RPMI8226 (cell line): ENCODE measurements at regions not wholly inside any gene's neighbourhood (a gene's known extent, or its start where the extent isn't known, plus 50 kb on each side); places are given as distances from the start of the nearest gene placed in this dataset.

Experiments used
- DNase-seq: peaks from one replicate; pipeline ENCODE4 v3.0.0-alpha.2; 2015

DNA sequence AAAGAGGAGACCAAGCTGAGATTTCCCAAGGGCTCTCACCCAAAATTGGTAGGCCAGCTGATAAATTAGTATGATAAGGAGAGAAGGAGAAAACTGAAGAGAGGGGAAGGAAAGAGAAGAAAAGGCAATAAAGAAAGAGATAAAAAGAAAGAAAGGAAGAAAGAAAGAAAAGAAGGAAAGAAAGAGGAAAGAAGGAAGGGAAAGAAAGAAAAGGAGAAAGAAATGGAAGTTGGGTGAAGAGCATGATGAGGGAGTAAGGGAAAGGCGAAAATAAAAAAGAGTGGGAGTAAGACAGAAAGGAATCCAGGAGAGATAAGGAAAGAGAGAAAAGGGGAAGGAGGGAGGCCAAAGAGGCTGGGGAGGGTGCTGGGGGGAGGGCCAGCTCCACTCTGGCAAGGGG lies 95.4 kb downstream of the MRM1 start:
- DNase-seq = no peak

GRCh38 chr17:36697903-36698530 lies 96.6 kb downstream of the MRM1 start:
- no peak for DNase-seq

DNA sequence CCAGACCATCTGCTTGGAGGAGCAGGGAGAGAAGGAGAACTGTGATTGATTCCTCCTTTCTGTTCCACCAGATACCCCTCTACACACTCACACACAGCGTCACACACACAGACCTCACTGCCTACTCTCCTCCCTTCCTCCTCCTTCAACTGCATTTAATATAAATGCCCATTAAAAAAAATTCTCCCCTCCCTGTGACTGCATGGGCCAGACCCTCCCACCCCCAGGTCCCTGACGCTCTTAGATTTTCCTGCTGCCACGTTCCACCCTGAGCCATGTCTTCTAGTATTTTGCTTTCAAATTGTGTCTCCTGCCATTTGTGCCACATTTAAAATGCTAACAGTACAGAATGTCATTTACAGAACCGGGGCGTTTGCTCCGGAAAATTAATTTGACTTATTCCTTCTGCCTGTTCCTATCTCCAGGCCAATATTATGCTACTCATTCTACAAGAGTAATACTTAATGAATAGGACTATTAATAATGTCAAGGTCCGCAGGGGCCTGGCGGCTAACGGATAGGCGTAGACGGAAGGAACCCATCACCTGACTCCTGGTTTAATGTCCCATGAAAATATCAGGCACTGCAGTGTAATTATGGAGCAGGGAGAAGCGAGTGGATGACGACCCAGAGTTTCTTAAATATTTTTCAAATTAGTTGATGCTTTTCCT lies 100.2 kb downstream of the MRM1 start:
- DNase-seq = no peak

GRCh38 chr17:36702636-36703035 lies 101.3 kb downstream of the MRM1 start:
- no peak for DNase-seq

- DNase-seq = peak; percentile 73
Observed at GRCh38 chr17:36703860-36704266, 102.5 kb downstream of the MRM1 start.

GRCh38 chr17:36705283-36705795 lies 104.0 kb downstream of the MRM1 start:
- DNase-seq = no peak

GRCh38 chr17:36705874-36706731 lies 104.7 kb downstream of the MRM1 start:
- peak; percentile 66 for DNase-seq

DNA sequence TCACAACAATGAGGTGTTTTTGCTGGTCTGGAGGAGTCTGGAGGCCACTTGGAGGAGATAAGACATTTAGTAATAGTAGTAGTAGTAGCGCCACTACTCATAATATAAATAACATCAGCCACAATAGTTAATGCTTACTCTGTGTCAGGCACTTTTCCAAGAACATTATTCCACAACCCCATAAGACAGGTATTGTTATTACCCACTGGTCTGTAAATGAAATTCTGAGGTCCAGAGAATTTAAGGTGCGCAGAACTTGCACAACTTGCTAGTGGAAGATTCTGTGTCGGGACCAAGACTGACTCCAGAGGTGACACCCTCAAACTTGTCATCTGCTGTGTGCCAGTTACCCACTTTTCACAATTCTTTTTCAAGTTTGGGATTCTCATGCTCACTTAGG lies 106.5 kb downstream of the MRM1 start:
- no peak for DNase-seq

DNA sequence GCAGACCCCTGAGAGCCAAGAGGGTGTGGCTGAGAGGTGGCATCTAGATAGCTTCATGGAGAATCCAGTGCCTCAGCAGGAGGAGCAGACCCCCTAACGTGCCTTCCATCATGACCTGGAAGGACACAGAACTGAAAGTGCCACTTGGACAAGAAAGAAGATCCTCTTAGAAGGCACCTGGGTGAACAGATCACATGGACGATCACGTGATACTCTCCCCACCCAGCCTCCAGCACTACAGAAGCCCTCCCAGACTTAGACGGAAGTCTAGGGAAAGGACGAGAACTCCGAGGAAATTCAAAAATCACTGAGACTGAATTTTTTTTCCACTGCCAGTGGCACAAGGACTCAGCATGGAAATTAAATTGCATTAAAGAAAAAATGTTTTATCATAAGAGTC lies 113.4 kb downstream of the MRM1 start:
- no peak for DNase-seq

DNA sequence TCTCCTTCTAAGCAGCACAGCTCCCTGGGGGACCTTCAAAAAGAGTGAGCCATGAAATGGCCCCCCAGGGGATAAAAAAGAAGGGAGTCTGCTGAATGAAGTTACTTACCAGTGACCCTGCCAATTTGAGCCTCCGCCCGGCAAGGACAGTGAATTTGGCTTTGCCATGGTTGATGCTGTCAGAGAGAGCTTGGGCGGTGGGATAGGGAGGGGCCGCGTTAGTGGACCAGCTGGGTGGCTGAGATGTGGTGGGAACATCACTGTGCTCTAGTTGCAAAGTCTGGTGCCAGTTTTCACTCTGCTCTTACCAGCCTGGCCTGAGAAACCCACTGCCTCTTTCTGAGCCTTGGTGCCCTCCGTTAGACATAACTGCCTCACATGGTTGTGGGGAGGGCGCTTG lies 114.6 kb downstream of the MRM1 start:
- no peak for DNase-seq

DNA sequence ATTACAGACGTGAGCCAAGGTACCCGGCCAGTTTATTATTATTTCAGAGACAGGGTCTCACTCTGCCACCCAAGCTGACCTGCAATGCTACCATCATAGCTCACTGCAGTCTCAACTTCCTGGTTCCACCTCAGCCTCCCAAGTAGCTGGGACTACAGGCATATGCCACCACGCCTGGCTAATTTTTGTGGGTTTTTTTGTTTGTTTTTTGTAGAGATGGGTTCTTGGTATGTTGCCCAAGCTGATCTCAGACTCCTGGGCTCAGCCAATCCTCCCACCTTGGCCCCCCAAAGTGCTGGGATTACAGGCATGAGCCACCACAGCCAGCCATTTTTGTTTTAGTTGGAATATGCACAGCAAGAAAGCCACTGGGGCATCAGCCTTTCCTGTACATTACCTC lies 115.7 kb downstream of the MRM1 start:
- DNase-seq = no peak

DNA sequence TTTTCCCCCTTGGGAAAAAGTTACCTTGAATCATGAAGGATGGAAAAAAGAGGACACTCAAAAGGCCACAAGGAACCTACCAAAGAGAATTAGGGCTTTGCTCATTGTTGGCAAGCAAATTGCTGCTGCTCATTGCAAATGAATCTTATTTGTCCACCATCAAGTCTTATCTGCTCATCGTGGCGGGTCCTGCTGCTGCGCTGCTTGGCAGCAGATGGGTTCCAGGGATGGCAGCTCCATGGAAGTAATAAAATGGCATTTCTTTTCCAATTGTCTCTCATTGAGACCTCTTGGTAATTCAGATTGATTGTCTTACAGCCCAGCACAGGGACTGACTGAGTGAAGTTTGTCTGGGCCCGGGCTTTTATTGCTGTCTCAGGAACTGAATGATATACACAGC lies 118.7 kb downstream of the MRM1 start:
- DNase-seq = no peak

- no peak for DNase-seq
Observed at GRCh38 chr17:36721560-36722120, 120.3 kb downstream of the MRM1 start.

GRCh38 chr17:36722121-36722902 lies 120.9 kb downstream of the MRM1 start:
- no peak for DNase-seq

DNA sequence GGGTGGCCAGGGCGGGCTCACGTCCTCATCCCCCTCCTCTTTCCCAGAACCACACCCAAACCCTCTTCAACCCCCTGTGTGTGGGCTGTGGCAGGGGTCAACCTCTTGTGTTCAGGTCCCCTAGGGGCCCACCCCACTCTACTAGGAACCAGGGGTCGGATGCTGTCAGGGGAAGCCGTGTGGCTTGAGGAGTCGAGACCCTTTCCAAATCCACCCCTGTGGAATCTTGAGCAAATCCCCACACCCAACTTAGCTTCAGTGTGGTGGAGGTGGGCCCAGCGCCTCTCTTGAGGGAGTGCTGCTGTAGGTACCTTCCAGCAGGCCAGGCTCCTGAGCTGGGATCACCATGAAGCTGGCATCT lies 121.5 kb downstream of the MRM1 start:
- no peak for DNase-seq

DNA sequence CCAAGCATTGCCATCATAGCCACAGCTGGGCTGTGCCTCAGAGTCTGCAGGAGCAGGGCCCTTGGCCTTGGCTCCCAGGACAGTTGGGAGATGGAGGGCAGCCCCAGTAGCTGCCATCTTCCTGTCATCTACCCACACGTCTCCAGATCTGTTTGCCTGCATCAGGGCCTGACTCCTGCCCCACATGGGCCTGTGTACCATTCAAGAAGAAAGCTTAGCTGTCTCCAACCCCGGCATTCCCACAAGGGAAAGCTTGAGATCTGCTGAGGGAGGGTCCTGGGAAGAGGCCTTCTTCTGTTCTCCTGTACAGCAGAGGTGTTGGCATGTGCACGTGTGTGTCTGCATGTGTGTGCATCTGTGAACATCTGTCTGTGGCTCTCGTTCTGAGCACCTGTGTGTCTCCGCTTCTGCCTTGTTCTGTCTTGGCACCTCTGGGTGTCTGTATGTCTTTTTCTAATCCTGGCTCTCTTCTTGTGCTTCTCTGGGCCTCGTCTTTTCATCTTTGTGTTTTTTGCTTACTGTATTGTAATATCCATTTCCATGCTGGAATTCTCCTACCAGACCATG lies 122.2 kb downstream of the MRM1 start:
- DNase-seq = no peak

DNA sequence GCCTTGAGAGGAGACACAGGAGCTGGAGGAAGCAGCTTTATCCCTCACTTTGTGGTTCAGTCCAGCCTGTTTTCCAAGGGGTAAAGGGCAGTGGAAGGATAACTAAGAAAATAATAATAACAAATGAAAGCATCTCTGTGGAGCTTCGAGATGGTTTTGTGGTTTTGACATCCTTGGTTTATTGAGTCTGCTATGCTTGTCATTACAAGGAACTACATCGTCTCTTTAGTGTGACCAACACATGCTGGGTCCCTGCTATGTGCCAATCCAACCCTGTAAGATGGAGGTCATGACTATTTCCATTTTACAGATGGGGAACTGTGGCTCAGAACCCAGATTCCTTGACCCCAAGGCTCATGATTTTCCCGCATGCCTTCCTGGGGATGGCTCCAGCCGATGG lies 124.8 kb downstream of the MRM1 start:
- DNase-seq = no peak

DNA sequence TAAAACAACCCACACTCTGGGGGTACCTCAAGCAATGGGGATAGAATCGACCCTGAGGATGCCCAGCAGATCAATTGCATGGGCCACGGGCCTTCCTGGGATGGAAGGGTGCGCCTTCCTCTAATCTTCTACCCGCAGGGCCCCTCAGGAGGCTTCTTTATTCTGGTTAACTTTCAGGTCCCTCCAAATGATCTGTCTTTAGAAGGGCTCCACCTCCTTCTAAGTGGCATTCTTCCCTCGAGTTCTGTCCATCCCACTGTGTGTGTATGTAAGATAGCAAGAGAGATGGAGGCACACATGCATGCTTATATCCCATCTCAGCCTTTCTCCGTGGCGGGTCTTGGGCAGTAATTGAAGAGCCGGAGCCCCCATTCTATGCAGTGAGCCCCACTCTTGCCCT lies 125.7 kb downstream of the MRM1 start:
- no peak for DNase-seq

GRCh38 chr17:36727577-36727976 lies 126.2 kb downstream of the MRM1 start:
- no peak for DNase-seq

- no peak for DNase-seq
Observed at GRCh38 chr17:36728030-36728991, 126.9 kb downstream of the MRM1 start.
